DND-41 (cell line): ENCODE measurements at regions not wholly inside any gene's neighbourhood (a gene's known extent, or its start where the extent isn't known, plus 50 kb on each side); places are given as distances from the start of the nearest gene placed in this dataset.
"Not testable (repeated sequence)": the region's sequence is repeated elsewhere in the genome, so short reads cannot be mapped to it uniquely, and the experiment has no call there.

Source experiments
- ATAC-seq: fragments of 200-7000 bp; cut with Tn5 transposase; 3 replicates; pipeline ENCODE4 v1.9.1; 2021; ENCODE audit warnings: low read depth; ENCODE audit not compliant: insufficient read depth
- DNase-seq: peaks from one replicate; pipeline ENCODE4 v3.0.0-alpha.2; 2020
- H2AFZ ChIP-seq: 2 replicates; pipeline ENCODE4 v1.6.0; 2012; ENCODE audit warnings: low read depth, low read length
- H3K27ac ChIP-seq: 2 replicates; pipeline ENCODE4 v1.5.1; 2012; ENCODE audit warnings: low read length, inconsistent platforms
- H3K27me3 ChIP-seq: fragments of 200-600 bp; sonication (generic); 2 replicates; pipeline ENCODE4 v1.6.0; 2012; ENCODE audit warnings: low read length, mild to moderate bottlenecking, inconsistent platforms; ENCODE audit not compliant: insufficient read depth, poor library complexity
- H3K36me3 ChIP-seq: 2 replicates; pipeline ENCODE4 v1.5.1; 2012; ENCODE audit warnings: low read length, inconsistent platforms; ENCODE audit not compliant: insufficient read depth
- H3K4me1 ChIP-seq: 2 replicates; pipeline ENCODE4 v1.5.1; 2012; ENCODE audit warnings: mild to moderate bottlenecking, low read length; ENCODE audit not compliant: insufficient read depth
- H3K4me2 ChIP-seq: 2 replicates; pipeline ENCODE4 v1.6.0; 2012; ENCODE audit warnings: mild to moderate bottlenecking, moderate library complexity, low read length, inconsistent platforms; ENCODE audit not compliant: insufficient read depth
- H3K4me3 ChIP-seq, 2 experiments: fragments of 200-600 bp in 1 of 2; shearing (Covaris generic) in 1 of 2; 2 replicates each; pipeline ENCODE4 v1.5.1; 2012 to 2016; ENCODE audit warnings: inconsistent platforms in 2 of 2, low read length in 2 of 2, mild to moderate bottlenecking in 2 of 2, low read depth in 1 of 2, moderate library complexity in 1 of 2
- H3K79me2 ChIP-seq: 2 replicates; pipeline ENCODE4 v1.6.0; 2012; ENCODE audit warnings: low read length, inconsistent platforms; ENCODE audit not compliant: insufficient read depth
- H3K9ac ChIP-seq: 2 replicates; pipeline ENCODE4 v1.6.0; 2012; ENCODE audit warnings: low read depth, mild to moderate bottlenecking, inconsistent platforms, low read length, moderate library complexity
- H3K9me3 ChIP-seq: 2 replicates; pipeline ENCODE4 v1.5.1; 2012; ENCODE audit warnings: low read length, moderate library complexity, mild to moderate bottlenecking, inconsistent platforms; ENCODE audit not compliant: insufficient read depth, severe bottlenecking
- H4K20me1 ChIP-seq: 2 replicates; pipeline ENCODE4 v1.6.0; 2012; ENCODE audit warnings: low read length; ENCODE audit not compliant: insufficient read depth
- CTCF ChIP-seq: IDR thresholded peaks from 2 replicates; pipeline ENCODE4 v1.5.1; 2012; ENCODE audit warnings: borderline replicate concordance, low read length, moderate library complexity, mild to moderate bottlenecking; ENCODE audit not compliant: poor library complexity, severe bottlenecking; ENCODE audit errors: extremely low read depth
- EZH2 ChIP-seq: IDR thresholded peaks from 3 replicates; pipeline ENCODE4 v1.6.1; 2012; ENCODE audit warnings: borderline replicate concordance, low read depth, mild to moderate bottlenecking, moderate library complexity, low read length, inconsistent platforms; ENCODE audit not compliant: severe bottlenecking

DNA sequence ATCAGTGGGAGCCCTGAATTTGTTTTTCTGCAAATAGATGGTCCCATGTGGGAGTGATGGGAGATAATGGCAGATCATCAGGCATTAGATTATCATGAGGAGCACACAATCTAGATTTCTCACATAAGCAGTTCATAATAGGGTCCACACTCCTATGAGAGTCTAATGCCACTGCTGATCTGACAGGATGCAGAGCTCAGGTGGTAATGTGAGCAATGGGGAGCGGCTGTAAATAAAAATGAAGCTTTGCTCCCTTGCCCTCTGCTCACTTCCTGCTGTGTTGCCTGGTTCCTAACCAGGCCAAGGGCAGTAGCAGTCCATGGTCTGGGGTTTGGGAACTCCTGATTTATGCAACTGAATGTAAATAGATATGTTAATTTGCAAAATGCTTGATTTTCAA is 538.6 kb downstream of the TRAM1L1 start:
- Histone ChIP-seq H3K9ac (no peak overlapping the region), H4K20me1 (no peaks in the 10 kb centered on the region), H3K4me1 (no peaks in the 10 kb centered on the region), H3K27ac (no peak overlapping the region), H3K79me2 (no peaks in the 10 kb centered on the region), H3K4me2 (no peak overlapping the region), H3K36me3 (no peaks in the 10 kb centered on the region), H3K4me3 (no peak overlapping the region), H3K9me3 (no peaks in the 10 kb centered on the region), H3K27me3 (no peaks in the 10 kb centered on the region), H2AFZ (no peak overlapping the region)
- ATAC-seq (no peak), DNase-seq (no peak)
- TF ChIP-seq CTCF (no peak), EZH2 (no peak)

DNA sequence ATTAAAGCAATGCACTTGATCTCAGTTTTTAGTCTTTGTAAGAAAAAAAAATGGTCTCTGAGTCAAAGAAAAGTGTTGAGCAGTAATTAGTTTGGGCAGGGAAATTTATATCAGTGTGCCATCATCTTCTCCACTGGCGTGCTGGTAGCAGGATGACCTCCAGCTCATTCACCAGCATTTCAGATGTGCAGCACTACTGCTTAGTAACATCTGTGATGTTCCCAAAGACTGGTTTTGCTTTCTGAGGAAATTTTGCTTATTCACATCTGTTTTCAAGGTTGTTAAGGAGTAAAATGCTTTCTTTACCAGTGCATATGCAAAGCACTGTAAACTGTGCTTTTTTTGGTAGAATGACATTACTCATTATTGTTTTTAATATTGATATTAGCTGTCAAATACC is 540.4 kb downstream of the TRAM1L1 start:
- no peaks in the 10 kb centered on the region for H3K4me1 ChIP-seq
- TF ChIP-seq CTCF = no peak
- TF ChIP-seq EZH2 = no peak
- DNase-seq = no peak
- no peak overlapping the region for H3K27ac ChIP-seq
- no peak overlapping the region for H3K4me3 ChIP-seq
- no peak overlapping the region for H3K4me2 ChIP-seq
- H3K79me2 ChIP-seq = no peaks in the 10 kb centered on the region
- no peaks in the 10 kb centered on the region for H4K20me1 ChIP-seq
- H3K27me3 ChIP-seq = no peaks in the 10 kb centered on the region
- H2AFZ ChIP-seq = no peak overlapping the region
- H3K9me3 ChIP-seq = no peaks in the 10 kb centered on the region
- no peak for ATAC-seq
- H3K36me3 ChIP-seq = no peaks in the 10 kb centered on the region
- no peak overlapping the region for H3K9ac ChIP-seq

DNA sequence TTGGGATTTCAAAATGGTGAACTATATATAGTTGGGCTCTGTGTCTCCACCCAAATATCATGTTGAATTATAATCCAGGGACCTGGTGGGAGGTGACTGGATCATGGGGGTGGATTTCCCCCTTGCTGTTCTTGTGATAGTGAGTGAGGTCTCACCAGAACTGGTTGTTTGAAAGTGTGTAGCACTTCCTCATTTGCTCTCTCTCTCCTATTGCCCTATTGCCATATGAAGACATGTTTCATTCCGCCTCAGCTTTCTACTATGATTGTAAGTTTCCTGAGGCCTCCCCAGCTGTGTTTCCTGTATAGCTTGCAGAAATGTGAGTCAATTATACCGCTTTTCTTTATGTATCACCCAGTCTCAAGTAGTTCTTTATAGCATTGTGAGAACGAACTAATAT is 545.6 kb downstream of the TRAM1L1 start:
- no peak overlapping the region for H3K4me2 ChIP-seq
- H3K79me2 ChIP-seq = no peaks in the 10 kb centered on the region
- DNase-seq (no peak), ATAC-seq (no peak)
- no peaks in the 10 kb centered on the region for H3K9me3 ChIP-seq
- H3K9ac ChIP-seq = no peak overlapping the region
- H4K20me1 ChIP-seq = no peaks in the 10 kb centered on the region
- H3K4me3 ChIP-seq = no peak overlapping the region
- H3K27me3 ChIP-seq = no peaks in the 10 kb centered on the region
- no peaks in the 10 kb centered on the region for H3K4me1 ChIP-seq
- H3K27ac ChIP-seq = no peak overlapping the region
- no peak overlapping the region for H2AFZ ChIP-seq
- TF ChIP-seq EZH2 (no peak), CTCF (no peak)
- no peaks in the 10 kb centered on the region for H3K36me3 ChIP-seq

DNA sequence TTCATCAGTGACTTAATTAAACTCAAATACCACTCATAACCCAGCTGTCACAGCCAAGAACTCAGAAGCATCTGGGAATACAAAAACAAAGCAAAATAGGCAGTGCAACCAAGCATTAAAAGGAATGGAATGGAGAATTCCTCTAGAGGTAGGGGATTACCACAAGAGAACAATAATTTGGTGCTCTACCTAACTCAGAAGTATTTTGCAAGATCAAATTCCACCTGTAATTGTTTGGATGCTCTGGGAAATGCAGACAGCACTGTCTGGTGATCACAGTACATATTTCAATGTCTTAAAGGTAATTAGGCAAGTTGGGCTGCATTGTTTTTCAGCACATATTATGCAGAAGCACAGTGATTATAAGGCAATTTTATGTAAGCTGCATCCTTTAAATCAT is 547.5 kb downstream of the TRAM1L1 start:
- DNase-seq = no peak
- Histone ChIP-seq H3K36me3 (no peaks in the 10 kb centered on the region), H3K9me3 (no peaks in the 10 kb centered on the region), H3K4me1 (no peaks in the 10 kb centered on the region), H3K27me3 (no peaks in the 10 kb centered on the region), H3K4me2 (no peak overlapping the region), H3K4me3 (no peak overlapping the region), H3K79me2 (no peaks in the 10 kb centered on the region), H3K27ac (no peak overlapping the region), H4K20me1 (no peaks in the 10 kb centered on the region), H3K9ac (no peak overlapping the region), H2AFZ (no peak overlapping the region)
- no peak for ATAC-seq
- no peak for TF ChIP-seq CTCF
- no peak for TF ChIP-seq EZH2

GRCh38 chr4:116536024-116536423 is 549.4 kb downstream of the TRAM1L1 start:
- ATAC-seq, H3K9me3 ChIP-seq: not testable (repeated sequence)

More at GRCh38 chr4:116536024-116536423, 549.4 kb downstream of the TRAM1L1 start:
- not testable (repeated sequence) for DNase-seq, H3K79me2 ChIP-seq, H3K4me2 ChIP-seq, H3K36me3 ChIP-seq, H4K20me1 ChIP-seq, H3K27ac ChIP-seq, H2AFZ ChIP-seq, H3K4me3 ChIP-seq, H3K9ac ChIP-seq, H3K27me3 ChIP-seq
- H3K4me1 ChIP-seq = peaks cover 11% of the 10 kb centered on the region
